ENCODE measurements at regions not wholly inside any gene's neighbourhood (a gene's known extent, or its start where the extent isn't known, plus 50 kb on each side); places are given as distances from the start of the nearest gene placed in this dataset.
"Not testable (repeated sequence)": the region's sequence is repeated elsewhere in the genome, so short reads cannot be mapped to it uniquely, and the experiment has no call there.

DNA sequence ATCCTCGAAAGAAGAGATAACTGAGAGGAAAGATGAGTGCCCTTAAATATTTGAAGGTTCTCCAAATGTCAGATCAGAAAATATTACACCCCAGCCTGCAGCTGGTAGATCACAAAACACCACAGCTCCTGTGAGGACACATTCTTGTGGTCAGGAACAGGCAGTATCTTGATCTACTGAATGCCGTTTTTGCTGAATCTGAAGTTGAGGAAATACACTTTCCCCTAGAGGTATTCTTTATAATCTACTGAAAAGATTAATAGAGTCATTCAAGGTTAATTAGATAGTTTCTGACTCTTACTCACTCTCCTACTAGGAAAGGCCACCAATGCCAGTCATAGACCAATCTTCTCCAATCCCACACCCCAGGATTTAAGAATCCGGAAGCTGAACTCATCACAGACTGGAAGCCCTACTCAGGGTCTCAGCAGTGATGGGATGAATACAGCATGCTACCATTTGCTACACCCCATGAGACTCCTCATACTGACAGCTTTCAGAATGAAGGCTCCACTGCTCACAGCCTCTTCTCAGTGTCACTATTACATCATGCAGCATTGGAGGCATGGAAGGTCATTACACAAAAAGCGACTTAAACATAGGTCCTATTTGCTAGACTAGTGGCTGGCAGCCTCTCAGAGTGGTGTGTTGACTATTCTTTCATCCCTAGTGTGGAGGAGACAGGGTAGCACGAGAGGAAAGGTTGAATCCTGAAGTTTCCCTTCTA, 143.9 kb upstream of the SLC1A3 start:
- H3K27me3 Mint-ChIP-seq = peaks cover 12% of the 10 kb centered on the region
- no peaks in the 10 kb centered on the region for H3K36me3 Mint-ChIP-seq
- DNase-seq = no peak
- H3K27ac Mint-ChIP-seq = no peak overlapping the region
- H3K4me3 Mint-ChIP-seq = no peak overlapping the region
- intact Hi-C loops (cut with micrococcal nuclease) = no loop called here
- POLR2A ChIA-PET = no interaction called here
- CTCF ChIA-PET = no interaction called here
- no peaks in the 10 kb centered on the region for H3K9me3 Mint-ChIP-seq
- no peaks in the 10 kb centered on the region for H3K4me1 Mint-ChIP-seq (ENCODE audit: low read depth)

DNA sequence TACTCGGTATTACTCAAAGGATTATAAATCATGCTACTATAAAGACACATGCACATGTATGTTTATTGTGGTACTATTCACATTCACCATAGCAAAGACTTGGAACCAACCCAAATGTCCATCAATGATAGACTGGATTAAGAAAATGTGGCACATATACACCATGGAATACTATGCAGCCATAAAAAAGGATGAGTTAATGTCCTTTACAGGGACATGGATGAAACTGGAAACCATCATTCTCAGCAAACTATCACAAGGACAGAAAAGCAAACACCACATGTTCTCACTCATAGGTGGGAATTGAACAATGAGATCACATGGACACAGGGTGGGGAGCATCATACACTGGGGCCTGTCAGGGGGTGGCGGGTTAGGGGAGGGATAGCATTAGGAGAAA, 130.5 kb upstream of the SLC1A3 start:
- CTCF ChIA-PET; H3K27ac Mint-ChIP-seq; H3K4me3 Mint-ChIP-seq; H3K4me1 Mint-ChIP-seq (ENCODE audit: low read depth); H3K27me3 Mint-ChIP-seq; intact Hi-C loops (cut with micrococcal nuclease); H3K36me3 Mint-ChIP-seq; POLR2A ChIA-PET; DNase-seq: not testable (repeated sequence)
- H3K9me3 Mint-ChIP-seq = peaks cover 15% of the 10 kb centered on the region

DNA sequence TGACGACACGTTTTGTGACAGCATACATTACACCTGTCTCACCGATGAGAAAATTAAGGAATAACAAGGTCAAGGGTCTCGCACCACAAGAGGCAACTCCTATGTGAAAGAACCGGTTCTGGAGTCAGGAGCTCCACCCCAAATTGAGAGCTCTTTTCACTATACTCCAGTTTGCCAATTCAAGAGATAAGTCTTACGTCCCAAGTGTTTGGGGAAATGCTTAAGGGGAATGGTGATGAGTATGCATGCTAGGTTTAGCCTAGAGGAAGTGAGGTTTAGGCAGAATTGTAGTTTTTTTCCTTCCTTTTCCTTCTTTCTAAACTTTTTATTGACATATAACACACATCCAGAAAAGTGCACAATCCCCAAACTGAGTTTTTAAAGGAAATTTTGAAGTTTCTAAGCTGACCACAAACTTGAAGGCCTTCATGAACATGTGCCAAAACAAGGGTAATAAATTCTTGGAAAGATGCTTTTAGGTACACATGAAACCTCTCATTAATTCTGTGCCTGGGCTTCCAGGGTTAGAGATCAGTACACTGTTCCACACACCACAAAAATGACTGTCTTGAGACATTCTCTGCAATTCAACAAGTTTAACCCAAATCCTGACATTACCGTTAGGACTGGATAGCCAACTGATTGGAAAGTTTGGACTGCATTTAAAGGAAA, 127.6 kb upstream of the SLC1A3 start:
- no peak for DNase-seq
- Mint-ChIP-seq H3K27ac (no peak overlapping the region), H3K4me3 (no peak overlapping the region), H3K9me3 (peaks cover 15% of the 10 kb centered on the region), H3K4me1 (ENCODE audit: low read depth) (no peaks in the 10 kb centered on the region), H3K27me3 (no peaks in the 10 kb centered on the region), H3K36me3 (no peaks in the 10 kb centered on the region)
- POLR2A ChIA-PET = no interaction called here
- intact Hi-C loops (cut with micrococcal nuclease) = no loop called here
- CTCF ChIA-PET = no interaction called here

DNA sequence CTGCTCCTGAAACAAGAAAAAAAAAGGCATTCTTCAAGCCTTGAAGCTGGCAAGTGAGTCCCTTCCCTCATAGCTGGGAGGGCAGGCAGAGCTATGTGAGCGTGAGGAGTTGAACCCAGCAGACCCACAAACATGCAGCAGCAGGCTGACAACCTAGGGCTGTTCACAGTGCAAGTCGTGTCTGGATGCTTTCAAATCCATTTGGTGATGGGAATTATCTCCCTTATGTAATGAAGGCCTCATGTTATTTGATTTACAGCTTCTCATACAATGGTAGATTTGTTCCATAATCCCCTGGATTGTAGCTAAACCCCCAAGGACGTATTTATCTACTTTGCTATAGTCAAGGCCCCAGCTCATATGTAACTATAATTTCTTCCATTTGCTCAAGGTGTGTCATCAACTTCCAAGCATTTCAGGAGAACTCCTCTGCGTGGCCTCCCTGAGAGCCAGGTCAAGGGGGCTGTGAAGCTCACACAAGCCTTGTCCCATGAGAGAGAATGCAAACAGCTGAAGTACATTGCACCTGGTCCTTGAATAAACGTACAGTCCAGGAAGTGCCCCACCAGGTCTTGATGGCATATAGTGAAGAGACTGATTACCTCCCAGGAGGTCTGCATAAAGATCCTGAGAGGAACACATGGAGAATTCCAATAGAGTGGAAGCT, 124.8 kb upstream of the SLC1A3 start:
- no peaks in the 10 kb centered on the region for H3K36me3 Mint-ChIP-seq
- no peaks in the 10 kb centered on the region for H3K4me1 Mint-ChIP-seq (ENCODE audit: low read depth)
- intact Hi-C loops (cut with micrococcal nuclease) = no loop called here
- H3K9me3 Mint-ChIP-seq = no peaks in the 10 kb centered on the region
- no peak overlapping the region for H3K4me3 Mint-ChIP-seq
- CTCF ChIA-PET = no interaction called here
- POLR2A ChIA-PET = no interaction called here
- no peak overlapping the region for H3K27ac Mint-ChIP-seq
- H3K27me3 Mint-ChIP-seq = no peaks in the 10 kb centered on the region
- no peak for DNase-seq

DNA sequence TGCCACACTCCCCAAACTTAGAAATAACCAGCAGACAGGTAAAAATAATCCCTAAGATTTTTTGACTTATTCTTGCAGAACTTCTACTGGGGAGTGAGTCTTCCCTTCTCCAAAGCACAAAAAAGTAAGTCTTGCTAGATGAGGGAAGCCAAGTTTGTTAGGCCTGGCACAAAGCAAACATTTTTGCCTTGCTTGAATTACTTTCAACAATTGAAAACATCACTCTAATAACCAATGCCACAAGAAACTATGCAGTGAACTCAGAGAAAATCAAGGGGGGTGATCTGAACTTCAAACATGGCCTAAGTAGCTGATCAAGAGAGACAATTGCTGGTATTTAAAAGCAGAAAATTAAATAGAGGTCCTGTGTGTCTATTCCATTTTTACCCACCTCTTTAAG, 123.6 kb upstream of the SLC1A3 start:
- no peak overlapping the region for H3K27ac Mint-ChIP-seq
- no peak for DNase-seq
- POLR2A ChIA-PET = no interaction called here
- no peaks in the 10 kb centered on the region for H3K36me3 Mint-ChIP-seq
- no peak overlapping the region for H3K4me3 Mint-ChIP-seq
- no peaks in the 10 kb centered on the region for H3K4me1 Mint-ChIP-seq (ENCODE audit: low read depth)
- H3K9me3 Mint-ChIP-seq = no peaks in the 10 kb centered on the region
- intact Hi-C loops (cut with micrococcal nuclease) = no loop called here
- CTCF ChIA-PET = no interaction called here
- no peaks in the 10 kb centered on the region for H3K27me3 Mint-ChIP-seq

DNA sequence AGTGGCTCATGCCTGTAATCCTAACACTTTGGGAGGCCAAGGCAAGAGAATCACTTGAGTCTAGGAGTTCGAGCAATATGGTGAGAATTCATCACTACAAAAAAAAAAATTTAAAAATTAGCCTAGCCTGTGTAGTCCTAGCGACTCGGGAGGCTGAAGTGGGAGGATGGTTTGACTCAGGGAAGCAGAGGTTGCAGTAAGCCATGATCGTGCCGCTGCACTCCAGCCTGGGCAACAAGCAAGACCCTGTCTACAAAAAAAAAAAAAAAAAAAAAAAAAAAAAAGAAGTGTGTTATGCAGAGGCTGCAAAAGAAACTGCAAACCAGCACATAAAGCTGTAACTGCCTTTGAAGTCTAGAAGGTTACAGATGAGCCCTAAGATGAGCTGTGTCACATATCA, 116.9 kb upstream of the SLC1A3 start:
- ChIA-PET POLR2A (no interaction called here), CTCF (no interaction called here)
- no peaks in the 10 kb centered on the region for H3K36me3 Mint-ChIP-seq
- H3K9me3 Mint-ChIP-seq = no peaks in the 10 kb centered on the region
- H3K4me3 Mint-ChIP-seq = no peak overlapping the region
- no peak for DNase-seq
- H3K27me3 Mint-ChIP-seq = no peaks in the 10 kb centered on the region
- H3K27ac Mint-ChIP-seq = no peak overlapping the region
- no peaks in the 10 kb centered on the region for H3K4me1 Mint-ChIP-seq (ENCODE audit: low read depth)
- intact Hi-C loops (cut with micrococcal nuclease) = no loop called here

DNA sequence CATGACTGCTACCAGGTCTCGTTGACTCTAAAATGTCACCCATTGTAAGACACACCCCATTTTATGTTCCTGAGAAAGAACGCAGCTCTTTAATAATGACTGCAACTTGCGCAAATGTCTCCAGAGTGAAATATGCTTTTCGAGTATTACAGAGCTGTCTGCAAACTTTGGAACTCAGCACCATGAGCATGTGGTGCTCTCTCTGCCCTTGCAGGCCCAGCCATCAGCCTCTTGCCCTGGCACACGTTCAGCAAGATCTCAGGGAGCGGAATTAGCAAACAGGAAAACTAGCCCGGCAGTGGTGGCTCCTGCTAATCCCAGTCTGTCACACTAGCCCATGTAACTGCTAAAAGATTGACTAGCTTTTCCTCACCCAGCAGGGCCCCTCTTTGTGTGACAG, 114.5 kb upstream of the SLC1A3 start:
- POLR2A ChIA-PET = no interaction called here
- no peaks in the 10 kb centered on the region for H3K9me3 Mint-ChIP-seq
- CTCF ChIA-PET = interaction anchor here (1.4 to 1.6 kb wide), 2 partner anchors 10 to 14 kb away, joined by 4 to 5 read pairs; no protein-coding TSS in a partner anchor
- no peak overlapping the region for H3K4me3 Mint-ChIP-seq
- peaks cover 4% of the 10 kb centered on the region for H3K27me3 Mint-ChIP-seq
- no peaks in the 10 kb centered on the region for H3K4me1 Mint-ChIP-seq (ENCODE audit: low read depth)
- H3K27ac Mint-ChIP-seq = no peak overlapping the region
- H3K36me3 Mint-ChIP-seq = no peaks in the 10 kb centered on the region
- no peak for DNase-seq
- intact Hi-C loops (cut with micrococcal nuclease) = no loop called here

DNA sequence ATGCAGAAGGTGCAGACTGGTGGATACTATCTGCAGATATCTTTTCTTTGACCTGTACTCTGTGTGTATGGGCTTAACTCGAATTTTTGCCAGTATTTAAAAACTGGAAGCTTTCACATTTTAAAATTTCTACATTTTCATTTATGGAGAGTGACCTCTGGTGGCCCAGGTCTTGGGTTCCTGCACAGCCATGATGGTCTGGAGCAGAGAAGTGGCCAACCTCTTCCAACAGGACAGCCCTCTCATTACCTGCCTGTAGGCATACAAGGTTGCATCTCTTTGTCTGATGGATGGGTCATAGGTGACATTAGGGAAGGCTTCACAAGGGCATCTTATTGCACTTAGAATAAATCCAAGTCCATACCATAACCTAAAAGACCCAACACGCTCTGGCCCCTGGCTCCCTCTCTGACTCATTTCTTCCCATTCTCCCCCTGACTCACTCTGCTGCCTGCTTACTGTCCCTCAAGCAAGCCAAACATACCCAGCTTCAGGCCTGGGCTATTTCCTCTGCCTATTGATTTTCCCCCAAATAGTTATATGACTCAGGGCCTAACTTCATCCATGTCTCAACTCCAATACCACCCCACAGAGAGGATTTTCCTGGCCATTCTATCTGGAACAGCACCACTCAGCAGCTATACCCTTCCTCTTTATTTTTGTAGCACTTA, 113.3 kb upstream of the SLC1A3 start:
- H3K9me3 Mint-ChIP-seq = no peaks in the 10 kb centered on the region
- intact Hi-C loops (cut with micrococcal nuclease) = no loop called here
- no peak overlapping the region for H3K4me3 Mint-ChIP-seq
- peaks cover 7% of the 10 kb centered on the region for H3K27me3 Mint-ChIP-seq
- H3K36me3 Mint-ChIP-seq = no peaks in the 10 kb centered on the region
- H3K4me1 Mint-ChIP-seq (ENCODE audit: low read depth) = no peaks in the 10 kb centered on the region
- H3K27ac Mint-ChIP-seq = no peak overlapping the region
- DNase-seq = no peak
- ChIA-PET CTCF (interaction anchor here (1.6 to 2.1 kb wide), 2 partner anchors 8 to 12 kb away, joined by 4 to 6 read pairs; no protein-coding TSS in a partner anchor), POLR2A (no interaction called here)

DNA sequence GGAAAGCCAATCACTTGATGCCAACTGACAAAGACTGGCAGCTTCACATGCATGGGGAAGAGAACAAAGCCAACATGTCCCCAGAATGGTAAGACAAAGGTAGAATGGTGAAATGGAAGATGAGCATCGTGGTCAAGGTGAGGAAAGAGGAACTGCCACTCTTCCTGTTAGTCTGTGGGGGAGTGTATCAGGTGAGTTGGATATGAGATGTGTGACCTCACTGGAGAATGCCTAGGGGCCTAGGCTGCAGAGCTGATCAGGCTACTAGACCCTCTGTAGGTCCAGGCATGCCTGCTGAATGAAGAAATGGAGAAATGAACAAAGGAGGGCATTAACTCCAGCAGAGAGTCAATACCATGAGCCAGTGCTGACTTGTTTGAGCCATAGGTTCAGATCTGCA, 112.4 kb upstream of the SLC1A3 start:
- Mint-ChIP-seq H3K9me3 (no peaks in the 10 kb centered on the region), H3K36me3 (no peaks in the 10 kb centered on the region), H3K4me3 (no peak overlapping the region), H3K27ac (no peak overlapping the region), H3K27me3 (peaks cover 7% of the 10 kb centered on the region), H3K4me1 (ENCODE audit: low read depth) (no peaks in the 10 kb centered on the region)
- intact Hi-C loops (cut with micrococcal nuclease) = no loop called here
- ChIA-PET CTCF (interaction anchor here (2.1 kb wide), 1 partner anchor 11 kb away, joined by 6 read pairs; no protein-coding TSS in a partner anchor), POLR2A (no interaction called here)
- no peak for DNase-seq

DNA sequence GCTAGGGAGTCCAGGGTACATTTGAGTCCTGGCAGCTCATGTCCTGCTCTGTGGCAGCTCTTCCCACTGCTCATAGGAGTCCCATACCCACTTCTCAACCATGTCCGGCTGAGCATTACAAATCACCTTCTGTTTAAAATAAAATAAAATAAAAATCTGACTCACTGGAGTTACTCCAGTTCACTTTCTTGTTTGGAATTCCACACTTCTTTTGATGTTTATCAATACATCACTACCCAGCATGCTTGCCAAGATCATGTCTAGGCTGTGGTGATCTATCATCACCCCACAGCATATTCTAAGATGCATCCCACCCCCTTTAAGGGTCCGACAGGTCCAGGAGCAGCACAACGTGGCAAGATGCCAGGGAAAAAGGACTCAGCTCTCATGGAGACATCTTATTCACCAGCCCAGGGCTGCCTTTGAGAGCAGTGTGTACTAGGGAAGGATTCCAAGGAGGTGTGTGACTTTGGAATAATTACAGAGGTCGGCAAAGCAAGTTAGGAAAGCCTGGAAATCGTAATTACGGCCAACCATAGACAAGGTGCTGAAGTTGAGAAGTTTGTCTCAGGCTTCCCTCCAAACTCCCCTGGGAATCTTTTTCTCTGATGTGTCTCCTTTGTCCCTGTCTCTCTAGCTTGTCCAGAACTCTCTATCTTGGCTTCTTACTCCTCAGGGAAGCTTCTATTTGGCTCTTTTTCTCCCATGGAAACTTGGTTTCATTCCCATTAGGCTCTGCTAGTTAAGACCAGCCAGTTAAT, 111.4 kb upstream of the SLC1A3 start:
- DNase-seq = no peak
- intact Hi-C loops (cut with micrococcal nuclease) = no loop called here
- Mint-ChIP-seq H3K27ac (no peak overlapping the region), H3K4me3 (no peak overlapping the region), H3K9me3 (no peaks in the 10 kb centered on the region), H3K36me3 (no peaks in the 10 kb centered on the region), H3K27me3 (peaks cover 8% of the 10 kb centered on the region), H3K4me1 (ENCODE audit: low read depth) (no peaks in the 10 kb centered on the region)
- ChIA-PET CTCF (interaction anchor here (1.6 to 2.1 kb wide), 2 partner anchors 10 to 12 kb away, joined by 3 to 6 read pairs; no protein-coding TSS in a partner anchor), POLR2A (no interaction called here)

DNA sequence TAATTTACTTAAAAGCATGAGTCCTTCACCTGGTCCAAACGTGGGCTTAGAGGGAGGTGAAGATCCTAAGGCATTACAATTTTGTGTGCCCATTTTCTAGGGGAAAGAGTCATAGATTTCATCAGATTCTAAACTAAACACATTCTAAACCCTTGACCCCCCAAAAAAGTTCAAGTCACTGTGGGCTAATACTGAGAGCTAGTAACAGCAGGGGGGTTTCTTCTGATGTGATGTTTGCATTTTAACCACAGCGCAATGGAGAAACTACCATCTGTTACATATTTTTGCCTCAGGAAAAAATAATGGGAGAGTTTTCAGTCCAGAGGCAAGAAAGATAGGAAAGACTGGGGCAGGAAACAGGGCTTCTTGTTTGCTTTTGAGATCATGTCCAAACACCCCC, 110.8 kb upstream of the SLC1A3 start:
- intact Hi-C loops (cut with micrococcal nuclease) = no loop called here
- H3K27me3 Mint-ChIP-seq = peaks cover 8% of the 10 kb centered on the region
- no peak overlapping the region for H3K4me3 Mint-ChIP-seq
- DNase-seq = no peak
- no peak overlapping the region for H3K27ac Mint-ChIP-seq
- ChIA-PET POLR2A (no interaction called here), CTCF (interaction anchor here (1.6 kb wide), 1 partner anchor 11 kb away, joined by 3 read pairs; no protein-coding TSS in a partner anchor)
- no peaks in the 10 kb centered on the region for H3K36me3 Mint-ChIP-seq
- H3K9me3 Mint-ChIP-seq = no peaks in the 10 kb centered on the region
- no peaks in the 10 kb centered on the region for H3K4me1 Mint-ChIP-seq (ENCODE audit: low read depth)

DNA sequence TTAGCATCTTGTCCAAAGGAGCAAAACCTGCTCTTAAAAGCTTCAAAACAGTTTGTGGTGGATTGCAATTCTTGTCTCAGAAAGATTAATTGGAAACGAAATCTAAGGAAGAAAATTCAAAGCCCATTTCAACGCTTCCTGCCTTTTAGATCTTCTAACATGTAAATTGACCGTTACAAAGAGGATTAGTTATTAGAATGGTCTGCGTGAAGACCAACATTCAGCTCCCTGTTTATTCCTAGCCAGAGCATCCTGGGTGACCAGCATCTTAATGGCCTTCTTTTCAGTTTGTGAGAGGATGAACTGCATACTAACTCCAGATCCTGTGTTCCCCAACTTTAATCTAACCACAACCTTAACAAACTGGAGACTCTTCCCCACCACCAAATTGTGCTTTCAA, 109.9 kb upstream of the SLC1A3 start:
- Mint-ChIP-seq H3K4me3 (no peak overlapping the region), H3K27ac (no peak overlapping the region), H3K9me3 (no peaks in the 10 kb centered on the region), H3K27me3 (peaks cover 8% of the 10 kb centered on the region), H3K4me1 (ENCODE audit: low read depth) (no peaks in the 10 kb centered on the region), H3K36me3 (no peaks in the 10 kb centered on the region)
- ChIA-PET POLR2A (interaction anchor here (0.7 kb wide), 1 partner anchor 27 kb away, joined by 5 read pairs; no protein-coding TSS in a partner anchor), CTCF (no interaction called here)
- intact Hi-C loops (cut with micrococcal nuclease) = no loop called here
- no peak for DNase-seq

Measured in activated CD4-positive, alpha-beta memory T cell treated with anti-CD3 and anti-CD28 coated beads for 36 hours (primary cell).